SU-DHL-6 (cell line): ENCODE measurements at regions not wholly inside any gene's neighbourhood (a gene's known extent, or its start where the extent isn't known, plus 50 kb on each side); places are given as distances from the start of the nearest gene placed in this dataset.
"Not testable (repeated sequence)": the region's sequence is repeated elsewhere in the genome, so short reads cannot be mapped to it uniquely, and the experiment has no call there.

Experiments
- EZH2phosphoT487 ChIP-seq: fragments of 200-600 bp; sonication (generic), shearing (Covaris generic); conservative IDR thresholded peaks from 2 replicates; pipeline ENCODE4 v1.6.1; 2018; ENCODE audit warnings: mild to moderate bottlenecking, antibody characterized with exemption, low read length, moderate library complexity, mixed read lengths
- TF ChIP-seq, protein P1 (sequence below): fragments of 200-600 bp; sonication (generic); IDR thresholded peaks from one replicate; pipeline ENCODE4 v1.5.1; 2017; ENCODE audit warnings: antibody characterized with exemption, mild to moderate bottlenecking, low read length, moderate library complexity; ENCODE audit not compliant: insufficient read depth, poor library complexity, severe bottlenecking

DNA sequence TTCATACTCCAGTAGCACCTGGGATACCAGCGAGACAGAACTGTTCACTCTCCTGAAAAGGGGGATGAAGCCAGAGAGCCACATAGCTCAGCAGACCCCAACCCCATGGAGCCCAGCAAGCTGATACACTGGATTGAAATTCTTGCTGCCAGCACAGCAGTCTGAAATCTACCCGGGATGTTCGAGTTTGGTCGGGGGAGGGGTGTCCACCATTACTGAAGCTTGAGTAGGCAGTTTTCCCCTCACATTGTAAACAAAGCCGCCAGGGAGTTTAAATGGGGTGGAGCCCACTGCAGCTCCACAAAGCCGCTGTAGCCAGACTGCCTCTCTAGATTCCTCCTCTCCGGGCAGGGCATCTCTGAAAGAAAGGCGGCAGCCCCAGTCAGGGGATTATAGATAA is 243.7 kb upstream of the RASGEF1B start:
- TF ChIP-seq, protein P1, sequence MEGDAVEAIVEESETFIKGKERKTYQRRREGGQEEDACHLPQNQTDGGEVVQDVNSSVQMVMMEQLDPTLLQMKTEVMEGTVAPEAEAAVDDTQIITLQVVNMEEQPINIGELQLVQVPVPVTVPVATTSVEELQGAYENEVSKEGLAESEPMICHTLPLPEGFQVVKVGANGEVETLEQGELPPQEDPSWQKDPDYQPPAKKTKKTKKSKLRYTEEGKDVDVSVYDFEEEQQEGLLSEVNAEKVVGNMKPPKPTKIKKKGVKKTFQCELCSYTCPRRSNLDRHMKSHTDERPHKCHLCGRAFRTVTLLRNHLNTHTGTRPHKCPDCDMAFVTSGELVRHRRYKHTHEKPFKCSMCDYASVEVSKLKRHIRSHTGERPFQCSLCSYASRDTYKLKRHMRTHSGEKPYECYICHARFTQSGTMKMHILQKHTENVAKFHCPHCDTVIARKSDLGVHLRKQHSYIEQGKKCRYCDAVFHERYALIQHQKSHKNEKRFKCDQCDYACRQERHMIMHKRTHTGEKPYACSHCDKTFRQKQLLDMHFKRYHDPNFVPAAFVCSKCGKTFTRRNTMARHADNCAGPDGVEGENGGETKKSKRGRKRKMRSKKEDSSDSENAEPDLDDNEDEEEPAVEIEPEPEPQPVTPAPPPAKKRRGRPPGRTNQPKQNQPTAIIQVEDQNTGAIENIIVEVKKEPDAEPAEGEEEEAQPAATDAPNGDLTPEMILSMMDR = not testable (repeated sequence)
- not testable (repeated sequence) for TF ChIP-seq EZH2phosphoT487
